OCI-LY1 (cell line): ENCODE measurements at regions not wholly inside any gene's neighbourhood (a gene's known extent, or its start where the extent isn't known, plus 50 kb on each side); places are given as distances from the start of the nearest gene placed in this dataset.

ENCODE experiments used
- H2AFZ ChIP-seq: fragments of 200-600 bp; sonication (generic), shearing (Covaris generic); 2 replicates; pipeline ENCODE4 v1.6.0; 2014; ENCODE audit warnings: antibody characterized with exemption, mild to moderate bottlenecking, low read length
- H3F3A ChIP-seq: fragments of 200-600 bp; sonication (generic), shearing (Covaris generic); 2 replicates; pipeline ENCODE4 v1.6.0; 2014; ENCODE audit warnings: mild to moderate bottlenecking, antibody characterized with exemption, low read length, moderate library complexity; ENCODE audit not compliant: insufficient read depth
- H3K27ac ChIP-seq: fragments of 200-600 bp; sonication (generic); 2 replicates; pipeline ENCODE4 v1.5.1; 2014; ENCODE audit warnings: low read length, mixed run types, mild to moderate bottlenecking, low read depth; ENCODE audit not compliant: poor library complexity, severe bottlenecking
- H3K27me3 ChIP-seq: fragments of 200-600 bp; sonication (generic); 2 replicates; pipeline ENCODE4 v1.6.0; 2014; ENCODE audit warnings: antibody characterized with exemption, mild to moderate bottlenecking, low read length, moderate library complexity; ENCODE audit not compliant: insufficient read depth
- H3K36me3 ChIP-seq: fragments of 200-600 bp; sonication (generic); 2 replicates; pipeline ENCODE4 v1.6.1; 2014; ENCODE audit warnings: mild to moderate bottlenecking, antibody characterized with exemption, low read length, moderate library complexity, mixed read lengths; ENCODE audit not compliant: insufficient read depth
- H3K4me1 ChIP-seq: fragments of 200-600 bp; sonication (generic); 2 replicates; pipeline ENCODE4 v1.5.1; 2014; ENCODE audit warnings: mild to moderate bottlenecking, low read length, moderate library complexity; ENCODE audit not compliant: insufficient read depth, severe bottlenecking
- H3K4me2 ChIP-seq: fragments of 200-600 bp; sonication (generic), shearing (Covaris generic); 2 replicates; pipeline ENCODE4 v1.6.1; 2014; ENCODE audit warnings: low read length
- H3K4me3 ChIP-seq: fragments of 200-600 bp; sonication (generic); 2 replicates; pipeline ENCODE4 v1.5.1; 2014; ENCODE audit warnings: low read length, low read depth, mild to moderate bottlenecking, mixed read lengths; ENCODE audit not compliant: poor library complexity, severe bottlenecking
- H3K79me2 ChIP-seq: fragments of 200-600 bp; shearing (Covaris generic); 2 replicates; pipeline ENCODE4 v1.6.1; 2016; ENCODE audit warnings: mixed run types, low read length, mixed read lengths; ENCODE audit not compliant: insufficient read depth
- H3K9ac ChIP-seq: fragments of 200-600 bp; sonication (generic), shearing (Covaris generic); 2 replicates; pipeline ENCODE4 v1.6.1; 2014; ENCODE audit warnings: mild to moderate bottlenecking, low read length, mixed read lengths
- H3K9me2 ChIP-seq: fragments of 200-600 bp; sonication (generic), shearing (Covaris generic); 2 replicates; pipeline ENCODE4 v1.6.1; 2014; ENCODE audit warnings: low read depth, mild to moderate bottlenecking, low read length, mixed read lengths
- H3K9me3 ChIP-seq: fragments of 200-600 bp; shearing (Covaris generic); 2 replicates; pipeline ENCODE4 v1.6.1; 2014; ENCODE audit warnings: low read length, mixed read lengths
- H4K20me1 ChIP-seq: fragments of 200-600 bp; sonication (generic), shearing (Covaris generic); 2 replicates; pipeline ENCODE4 v1.6.0; 2016; ENCODE audit warnings: mild to moderate bottlenecking, low read length; ENCODE audit not compliant: insufficient read depth
- EZH2 ChIP-seq: fragments of 200-600 bp; sonication (generic), shearing (Covaris generic); IDR thresholded peaks from 2 replicates; pipeline ENCODE4 v1.8.0; 2017; ENCODE audit warnings: borderline replicate concordance, mixed run types, mild to moderate bottlenecking, antibody characterized with exemption, low read length, moderate library complexity, mixed read lengths
- TF ChIP-seq, protein P1 (sequence below): fragments of 200-600 bp; sonication (generic), shearing (Covaris generic); IDR thresholded peaks from 2 replicates; pipeline ENCODE4 v1.5.1; 2017; ENCODE audit warnings: mild to moderate bottlenecking, antibody characterized with exemption, low read length, moderate library complexity, mixed read lengths

- Histone ChIP-seq H3K4me1 (peaks cover 5% of the 10 kb centered on the region), H3K36me3 (no peaks in the 10 kb centered on the region), H3F3A (no peaks in the 10 kb centered on the region), H4K20me1 (no peaks in the 10 kb centered on the region), H3K27me3 (no peaks in the 10 kb centered on the region), H3K9me3 (peaks cover 7% of the 10 kb centered on the region; the same call in 1 of the 2 replicates), H2AFZ (no peak overlapping the region), H3K9ac (no peak overlapping the region), H3K4me2 (no peak overlapping the region), H3K27ac (no peak overlapping the region), H3K79me2 (no peaks in the 10 kb centered on the region), H3K4me3 (no peak overlapping the region), H3K9me2 (no peaks in the 10 kb centered on the region)
- no peak for TF ChIP-seq EZH2
- TF ChIP-seq, protein P1, sequence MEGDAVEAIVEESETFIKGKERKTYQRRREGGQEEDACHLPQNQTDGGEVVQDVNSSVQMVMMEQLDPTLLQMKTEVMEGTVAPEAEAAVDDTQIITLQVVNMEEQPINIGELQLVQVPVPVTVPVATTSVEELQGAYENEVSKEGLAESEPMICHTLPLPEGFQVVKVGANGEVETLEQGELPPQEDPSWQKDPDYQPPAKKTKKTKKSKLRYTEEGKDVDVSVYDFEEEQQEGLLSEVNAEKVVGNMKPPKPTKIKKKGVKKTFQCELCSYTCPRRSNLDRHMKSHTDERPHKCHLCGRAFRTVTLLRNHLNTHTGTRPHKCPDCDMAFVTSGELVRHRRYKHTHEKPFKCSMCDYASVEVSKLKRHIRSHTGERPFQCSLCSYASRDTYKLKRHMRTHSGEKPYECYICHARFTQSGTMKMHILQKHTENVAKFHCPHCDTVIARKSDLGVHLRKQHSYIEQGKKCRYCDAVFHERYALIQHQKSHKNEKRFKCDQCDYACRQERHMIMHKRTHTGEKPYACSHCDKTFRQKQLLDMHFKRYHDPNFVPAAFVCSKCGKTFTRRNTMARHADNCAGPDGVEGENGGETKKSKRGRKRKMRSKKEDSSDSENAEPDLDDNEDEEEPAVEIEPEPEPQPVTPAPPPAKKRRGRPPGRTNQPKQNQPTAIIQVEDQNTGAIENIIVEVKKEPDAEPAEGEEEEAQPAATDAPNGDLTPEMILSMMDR: no peak
Measured at GRCh38 chr3:104933972-104934371, 432.7 kb upstream of the ALCAM start.

GRCh38 chr3:104935613-104936012, 431.1 kb upstream of the ALCAM start:
- no peak overlapping the region for H3K9ac ChIP-seq
- peaks cover 3% of the 10 kb centered on the region; the same call in 1 of the 2 replicates for H3K9me3 ChIP-seq
- H3K4me3 ChIP-seq: no peak overlapping the region
- H3F3A ChIP-seq: no peaks in the 10 kb centered on the region
- no peaks in the 10 kb centered on the region for H4K20me1 ChIP-seq
- H3K4me1 ChIP-seq: no peaks in the 10 kb centered on the region
- H3K27ac ChIP-seq: no peak overlapping the region
- no peaks in the 10 kb centered on the region for H3K9me2 ChIP-seq
- H3K79me2 ChIP-seq: no peaks in the 10 kb centered on the region
- TF ChIP-seq, protein P1: no peak
- TF ChIP-seq EZH2: no peak
- H3K27me3 ChIP-seq: no peaks in the 10 kb centered on the region
- no peaks in the 10 kb centered on the region for H3K36me3 ChIP-seq
- no peak overlapping the region for H3K4me2 ChIP-seq
- no peak overlapping the region for H2AFZ ChIP-seq

DNA sequence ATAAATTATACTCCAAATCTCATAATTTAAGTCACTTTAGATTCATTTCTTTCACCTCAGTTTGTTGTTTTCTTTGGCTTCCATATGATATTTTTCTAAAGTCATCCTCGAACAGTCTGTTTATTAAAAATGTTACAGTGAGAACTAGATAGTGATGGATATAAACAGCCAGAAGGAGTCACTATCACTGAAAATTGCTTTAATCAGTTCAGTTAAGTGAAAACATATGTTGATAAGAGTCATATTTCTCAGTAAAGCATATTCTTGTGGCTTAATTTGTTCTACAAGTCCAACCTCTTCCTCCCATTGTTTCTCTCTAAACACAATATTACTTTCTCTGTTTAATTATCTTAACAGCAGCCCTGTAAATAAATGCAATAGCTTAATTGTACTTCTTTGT, 427.5 kb upstream of the ALCAM start:
- H3K9ac ChIP-seq: no peak overlapping the region
- no peak overlapping the region for H3K4me2 ChIP-seq
- H4K20me1 ChIP-seq: no peaks in the 10 kb centered on the region
- H3K4me3 ChIP-seq: no peak overlapping the region
- no peaks in the 10 kb centered on the region for H3K36me3 ChIP-seq
- TF ChIP-seq, protein P1: peak; percentile 16; the same call in 1 of the 2 replicates
- TF ChIP-seq EZH2: no peak
- no peaks in the 10 kb centered on the region for H3K27me3 ChIP-seq
- H3K27ac ChIP-seq: no peak overlapping the region
- H3F3A ChIP-seq: no peaks in the 10 kb centered on the region
- H2AFZ ChIP-seq: peak overlapping the region; percentile 70; the same call in 1 of the 2 replicates
- H3K9me2 ChIP-seq: no peaks in the 10 kb centered on the region
- H3K4me1 ChIP-seq: no peaks in the 10 kb centered on the region
- no peaks in the 10 kb centered on the region for H3K79me2 ChIP-seq
- H3K9me3 ChIP-seq: no peaks in the 10 kb centered on the region
